MM.1S (cell line): ENCODE measurements at regions not wholly inside any gene's neighbourhood (a gene's known extent, or its start where the extent isn't known, plus 50 kb on each side); places are given as distances from the start of the nearest gene placed in this dataset.
"Not testable (repeated sequence)": the region's sequence is repeated elsewhere in the genome, so short reads cannot be mapped to it uniquely, and the experiment has no call there.

Experiments
- DNase-seq: peaks from one replicate; pipeline ENCODE4 v3.0.0-alpha.2; 2015
- H2AFZ ChIP-seq: fragments of 300-600 bp; sonication (generic); 2 replicates; pipeline ENCODE4 v1.6.0; 2016; ENCODE audit warnings: antibody characterized with exemption, low read length
- H3F3A ChIP-seq: fragments of 300-600 bp; sonication (generic); 2 replicates; pipeline ENCODE4 v1.6.1; 2016; ENCODE audit warnings: mild to moderate bottlenecking, antibody characterized with exemption, low read length, moderate library complexity, mixed read lengths; ENCODE audit not compliant: insufficient read depth
- H3K27ac ChIP-seq: fragments of 300-600 bp; sonication (generic); 2 replicates; pipeline ENCODE4 v1.5.1; 2016; ENCODE audit warnings: mild to moderate bottlenecking, low read length
- H3K27me3 ChIP-seq: fragments of 300-600 bp; sonication (generic); replicated peaks from 2 replicates; pipeline ENCODE4 v1.6.0; 2016; ENCODE audit warnings: low read length; ENCODE audit not compliant: insufficient read depth
- H3K36me3 ChIP-seq: fragments of 300-600 bp; sonication (generic); replicated peaks from 2 replicates; pipeline ENCODE4 v1.6.1; 2016; ENCODE audit warnings: mild to moderate bottlenecking, low read length, mixed read lengths; ENCODE audit not compliant: insufficient read depth
- H3K4me1 ChIP-seq: fragments of 300-600 bp; sonication (generic); 2 replicates; pipeline ENCODE4 v1.6.1; 2016; ENCODE audit warnings: low read length, mixed read lengths
- H3K4me2 ChIP-seq: fragments of 300-600 bp; sonication (generic); 2 replicates; pipeline ENCODE4 v1.6.0; 2016; ENCODE audit warnings: low read depth, low read length
- H3K4me3 ChIP-seq: fragments of 300-600 bp; sonication (generic); 2 replicates; pipeline ENCODE4 v1.5.1; 2016; ENCODE audit warnings: low read length, mixed read lengths
- H3K79me2 ChIP-seq: fragments of 300-600 bp; sonication (generic); 2 replicates; pipeline ENCODE4 v1.6.1; 2016; ENCODE audit warnings: mixed run types, low read length, mixed read lengths
- H3K9ac ChIP-seq: fragments of 300-600 bp; sonication (generic); 2 replicates; pipeline ENCODE4 v1.6.1; 2016; ENCODE audit warnings: low read length, mixed read lengths
- H3K9me2 ChIP-seq: fragments of 300-600 bp; sonication (generic); replicated peaks from 2 replicates; pipeline ENCODE4 v1.6.1; 2016; ENCODE audit warnings: mild to moderate bottlenecking, low read length, mixed read lengths; ENCODE audit not compliant: insufficient read depth
- H3K9me3 ChIP-seq: fragments of 300-600 bp; sonication (generic); replicated peaks from 2 replicates; pipeline ENCODE4 v1.6.1; 2016; ENCODE audit warnings: mild to moderate bottlenecking, low read length, mixed read lengths; ENCODE audit not compliant: insufficient read depth
- H4K20me1 ChIP-seq: fragments of 300-600 bp; sonication (generic); 2 replicates; pipeline ENCODE4 v1.6.1; 2016; ENCODE audit warnings: mild to moderate bottlenecking, low read length, moderate library complexity, mixed read lengths; ENCODE audit not compliant: insufficient read depth
- CTCF ChIP-seq: fragments of 300-600 bp; sonication (generic); IDR thresholded peaks from 2 replicates; pipeline ENCODE4 v1.5.1; 2016; ENCODE audit warnings: antibody characterized with exemption, low read length, mixed read lengths
- EZH2 ChIP-seq: fragments of 300-600 bp; sonication (generic); optimal IDR thresholded peaks from 2 replicates; pipeline ENCODE3; 2017; ENCODE audit warnings: low read depth, mild to moderate bottlenecking, antibody characterized with exemption, low read length, mixed read lengths
- EZH2phosphoT487 ChIP-seq: fragments of 300-600 bp; sonication (generic); IDR thresholded peaks from 2 replicates; pipeline ENCODE4 v1.6.1; 2018; ENCODE audit warnings: antibody characterized with exemption, low read length

- Histone ChIP-seq H3K9me2 (no peaks in the 10 kb centered on the region), H3K9me3 (no peaks in the 10 kb centered on the region), H3K27ac (no peak overlapping the region), H3F3A (no peaks in the 10 kb centered on the region), H3K36me3 (no peaks in the 10 kb centered on the region), H4K20me1 (no peaks in the 10 kb centered on the region), H3K9ac (no peak overlapping the region), H3K27me3 (no peaks in the 10 kb centered on the region), H3K4me2 (no peak overlapping the region), H3K4me1 (no peaks in the 10 kb centered on the region), H3K79me2 (no peaks in the 10 kb centered on the region), H3K4me3 (no peak overlapping the region), H2AFZ (no peak overlapping the region)
- no peak for DNase-seq
- TF ChIP-seq CTCF = no peak
- no peak for TF ChIP-seq EZH2
- no peak for TF ChIP-seq EZH2phosphoT487
Observed at GRCh38 chr10:118430190-118430589, 88.1 kb upstream of the FAM204A start.

- no peak overlapping the region for H2AFZ ChIP-seq
Observed at GRCh38 chr10:118423800-118424442, 81.8 kb upstream of the FAM204A start.

GRCh38 chr10:118422241-118422640 lies 80.1 kb upstream of the FAM204A start:
- Histone ChIP-seq H3K79me2 (no peaks in the 10 kb centered on the region), H3K9ac (no peak overlapping the region), H3K9me2 (no peaks in the 10 kb centered on the region), H3K4me3 (no peak overlapping the region), H3K36me3 (no peaks in the 10 kb centered on the region), H3K4me1 (no peaks in the 10 kb centered on the region), H3K4me2 (no peak overlapping the region), H3K27ac (no peak overlapping the region), H3K9me3 (no peaks in the 10 kb centered on the region), H3K27me3 (no peaks in the 10 kb centered on the region), H4K20me1 (no peaks in the 10 kb centered on the region), H2AFZ (no peak overlapping the region), H3F3A (no peaks in the 10 kb centered on the region)
- TF ChIP-seq EZH2 (no peak), EZH2phosphoT487 (no peak), CTCF (no peak)
- no peak for DNase-seq

More at GRCh38 chr10:118423800-118424442, 81.8 kb upstream of the FAM204A start:
- no peaks in the 10 kb centered on the region for H4K20me1 ChIP-seq
- no peaks in the 10 kb centered on the region for H3K36me3 ChIP-seq
- no peak overlapping the region for H3K27ac ChIP-seq
- no peaks in the 10 kb centered on the region for H3K4me1 ChIP-seq
- H3K79me2 ChIP-seq = no peaks in the 10 kb centered on the region
- no peak overlapping the region for H3K9ac ChIP-seq
- H3K9me2 ChIP-seq = no peaks in the 10 kb centered on the region
- H3K4me3 ChIP-seq = no peak overlapping the region
- no peak overlapping the region for H3K4me2 ChIP-seq
- no peaks in the 10 kb centered on the region for H3K9me3 ChIP-seq
- TF ChIP-seq CTCF (peak; percentile 73), EZH2 (no peak)
- no peaks in the 10 kb centered on the region for H3K27me3 ChIP-seq
- DNase-seq = peak; percentile 91
- no peaks in the 10 kb centered on the region for H3F3A ChIP-seq

GRCh38 chr10:118420049-118420448 lies 77.9 kb upstream of the FAM204A start:
- not testable (repeated sequence) for H3K4me1 ChIP-seq, H3K9ac ChIP-seq, H3K9me2 ChIP-seq, H3K79me2 ChIP-seq, DNase-seq, H3K4me3 ChIP-seq, H3K4me2 ChIP-seq, H3K36me3 ChIP-seq, H3K9me3 ChIP-seq, H3F3A ChIP-seq, H3K27ac ChIP-seq, H3K27me3 ChIP-seq, H4K20me1 ChIP-seq, H2AFZ ChIP-seq
